Heart right ventricle (tissue), 16 donors: ENCODE measurements at regions not wholly inside any gene's neighbourhood (a gene's known extent, or its start where the extent isn't known, plus 50 kb on each side); places are given as distances from the start of the nearest gene placed in this dataset.

Experiments
- ATAC-seq, 8 donors: fragments of 200-7000 bp; cut with Tn5 transposase; one replicate each; pipeline ENCODE4 v1.9.1; 2020; ENCODE audit warnings: mild to moderate bottlenecking in 8 of 8, moderate library complexity in 8 of 8, moderate number of reproducible peaks in 1 of 8
- DNase-seq, 2 donors: peaks; one replicate each; pipeline ENCODE4 v3.0.0-alpha.2; 2020
- H3K27ac ChIP-seq, 10 donors: fragments of 200-600 bp; sonication (generic) in 2 of 10; one replicate each; pipeline versions ENCODE4 v1.5.0 to v1.8.0; 2020 to 2022; ENCODE audit warnings: mild to moderate bottlenecking in 3 of 10
- H3K27me3 ChIP-seq, 7 donors: fragments of 200-600 bp; one replicate each; pipeline ENCODE4 v1.8.0; 2021 to 2022; ENCODE audit warnings: mild to moderate bottlenecking in 2 of 7
- H3K36me3 ChIP-seq, 9 donors: fragments of 200-600 bp; sonication (generic) in 1 of 9; one replicate each; pipeline versions ENCODE4 v1.5.0 to v1.8.0; 2020 to 2022; ENCODE audit warnings: mild to moderate bottlenecking in 2 of 9
- H3K4me1 ChIP-seq, 9 donors: fragments of 200-600 bp; sonication (generic) in 1 of 9; one replicate each; pipeline versions ENCODE4 v1.5.0 to v1.8.0; 2020 to 2022; ENCODE audit warnings: mild to moderate bottlenecking in 4 of 9
- H3K4me3 ChIP-seq, 10 donors: fragments of 200-600 bp; sonication (generic) in 2 of 10; one replicate each; pipeline versions ENCODE4 v1.5.0 to v1.8.0; 2020 to 2022; ENCODE audit warnings: mild to moderate bottlenecking in 7 of 10, moderate library complexity in 2 of 10
- H3K9me3 ChIP-seq, 11 donors: fragments of 200-600 bp in 10 of 11; sonication (generic) in 2 of 11; one replicate each; pipeline versions ENCODE4 v1.5.0 to v1.8.0; 2013 to 2022; ENCODE audit warnings: mild to moderate bottlenecking in 2 of 11, control low read depth in 1 of 11, moderate library complexity in 1 of 11
- WGBS, 2 donors: extraction: QIAGEN DNeasy Blood & Tissue Kit; methylation state at CpG; one replicate each; pipeline ENCODE4 v1.1.7; 2013; ENCODE audit warnings: inconsistent platforms in 1 of 2; 5-methylcytosine and 5-hydroxymethylcytosine counted together
- intact Hi-C, 10 donors: fragments of 100-400 bp; cut with DNase I; formaldehyde crosslinking; loops; one replicate each; pipeline versions ENCODE4 v1.11.1 to v1.14.2; 2022
- TF ChIP-seq, protein P1 (sequence below), 9 donors: fragments of 200-600 bp; sonication (generic) in 2 of 9; IDR thresholded peaks; one replicate each; pipeline versions ENCODE4 v1.5.0 to v1.8.0; 2021 to 2022; ENCODE audit warnings: antibody characterized with exemption in 9 of 9, mild to moderate bottlenecking in 5 of 9, moderate library complexity in 1 of 9
- donor health status: Arrhythmogenic right ventricular cardiomyopathy.
- donor health status: ischemic (EF 13 %, LVEDD 7.1; RV severe dilation, severe dysfunction).
- donor health status: healthy with polysubstance abuse.
- donor health status: DM: no; HTN: yes; CAD: no.
- donor health status: DM: no; HTN: no; CAD: no.
- donor health status: ischemic (EF 25% LVEDD 6.9; RV normal size, moderate dysfunction).
- donor health status: ischemic (EF 25% LVEDD 5.7; RV mildly dilated, moderate dysfunction).
- donor health status: healthy.
- donor health status: DM: yes; HTN: yes; CAD: no.
- donor health status: Ischemic cardiomyopathy.
- donor health status: ischemic (EF 35%, LVEDD 5.7; RV mildly dilated, moderate dysfunction).
- donor health status: nonischemic (EF 11% LVEDD 7.7; RV severe dilation, severe dysfunction).
- donor health status: DM: yes; HTN: yes; CAD: no.
- donor health status: PGD.
- donor health status: ischemic (EF 29% LVEDD 5.4; RV normal size, mild dysfunction).
- donor health status: nonischemic (EF 23%, LVEDD 6.1; RV moderate dilation, normal function).

DNA sequence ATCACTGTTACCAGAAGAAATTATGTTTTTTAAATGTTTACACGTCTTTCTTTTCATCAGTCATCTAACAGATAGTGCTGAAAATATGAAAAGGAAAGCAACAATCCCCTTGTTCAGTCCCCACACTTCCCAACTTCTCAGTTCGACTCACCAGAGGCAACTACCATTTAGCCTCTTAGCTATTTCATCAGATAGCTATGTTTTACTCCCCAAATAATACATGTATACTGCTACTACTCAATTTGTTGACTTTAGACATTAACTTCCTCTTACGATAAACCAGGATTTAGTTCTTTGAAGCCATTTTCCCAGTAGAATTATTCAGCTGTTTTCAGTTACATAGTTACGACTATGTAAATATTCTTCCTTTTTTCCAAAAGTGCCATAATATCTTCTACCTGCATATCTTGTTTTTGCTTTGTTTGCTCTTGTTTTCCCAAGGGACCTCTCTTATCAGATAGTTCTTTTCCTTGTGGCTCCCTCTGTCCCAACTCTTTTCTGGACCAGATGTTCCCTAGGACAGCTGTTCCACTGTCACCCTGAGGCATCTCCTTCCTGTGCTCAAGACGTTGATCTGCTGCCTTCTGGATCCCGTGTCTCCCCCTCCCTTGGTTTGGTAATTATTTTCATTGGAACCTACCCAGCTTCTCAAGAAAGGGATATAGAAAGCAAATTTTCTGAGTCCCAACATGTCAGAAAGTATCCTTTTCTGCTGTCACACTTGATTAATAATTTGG lies 289.3 kb upstream of the TANK start:
- Histone ChIP-seq H3K9me3 (no peaks in the 10 kb centered on the region), H3K27me3 (no peaks in the 10 kb centered on the region), H3K36me3 (no peaks in the 10 kb centered on the region), H3K4me1 (peaks cover 0 to 23% (median 12%) of the 10 kb centered on the region in 9 donors), H3K4me3 (no peak overlapping the region), H3K27ac (peak overlapping the region in 9 of 10 donors; percentile 7 to 79 (median 62))
- intact Hi-C loops, result loop anchor here in 1 of 10 donors (5.0 kb wide), 1 partner anchor 204 kb away; no protein-coding TSS in a partner anchor
- TF ChIP-seq, protein P1, sequence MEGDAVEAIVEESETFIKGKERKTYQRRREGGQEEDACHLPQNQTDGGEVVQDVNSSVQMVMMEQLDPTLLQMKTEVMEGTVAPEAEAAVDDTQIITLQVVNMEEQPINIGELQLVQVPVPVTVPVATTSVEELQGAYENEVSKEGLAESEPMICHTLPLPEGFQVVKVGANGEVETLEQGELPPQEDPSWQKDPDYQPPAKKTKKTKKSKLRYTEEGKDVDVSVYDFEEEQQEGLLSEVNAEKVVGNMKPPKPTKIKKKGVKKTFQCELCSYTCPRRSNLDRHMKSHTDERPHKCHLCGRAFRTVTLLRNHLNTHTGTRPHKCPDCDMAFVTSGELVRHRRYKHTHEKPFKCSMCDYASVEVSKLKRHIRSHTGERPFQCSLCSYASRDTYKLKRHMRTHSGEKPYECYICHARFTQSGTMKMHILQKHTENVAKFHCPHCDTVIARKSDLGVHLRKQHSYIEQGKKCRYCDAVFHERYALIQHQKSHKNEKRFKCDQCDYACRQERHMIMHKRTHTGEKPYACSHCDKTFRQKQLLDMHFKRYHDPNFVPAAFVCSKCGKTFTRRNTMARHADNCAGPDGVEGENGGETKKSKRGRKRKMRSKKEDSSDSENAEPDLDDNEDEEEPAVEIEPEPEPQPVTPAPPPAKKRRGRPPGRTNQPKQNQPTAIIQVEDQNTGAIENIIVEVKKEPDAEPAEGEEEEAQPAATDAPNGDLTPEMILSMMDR (IDR thresholded peaks at IDR 0.05), result no peak
- ATAC-seq, result peak in 7 of 8 donors; percentile 58 to 78 (median 71)
- WGBS, 2 donors, result 51 to 54% methylated on average over 6 of the region's 6 CpGs
- peak in 1 of 2 donors; percentile 19 for DNase-seq

GRCh38 chr2:160871953-160872352 lies 288.3 kb upstream of the TANK start:
- 96 to 98% methylated on average over 7 of the region's 7 CpGs for WGBS, 2 donors
- H3K27me3 ChIP-seq, result no peaks in the 10 kb centered on the region
- H3K36me3 ChIP-seq, result no peaks in the 10 kb centered on the region
- H3K4me3 ChIP-seq, result no peak overlapping the region
- peaks cover 0 to 23% (median 12%) of the 10 kb centered on the region in 9 donors for H3K4me1 ChIP-seq
- intact Hi-C loops, result loop anchor here in 1 of 10 donors (5.0 kb wide), 1 partner anchor 205 kb away; no protein-coding TSS in a partner anchor
- no peak for ATAC-seq
- H3K9me3 ChIP-seq, result no peaks in the 10 kb centered on the region
- H3K27ac ChIP-seq, result peak overlapping the region in 2 of 10 donors; percentile 31 to 70
- TF ChIP-seq, protein P1 (IDR thresholded peaks at IDR 0.05), result no peak
- DNase-seq, result no peak

DNA sequence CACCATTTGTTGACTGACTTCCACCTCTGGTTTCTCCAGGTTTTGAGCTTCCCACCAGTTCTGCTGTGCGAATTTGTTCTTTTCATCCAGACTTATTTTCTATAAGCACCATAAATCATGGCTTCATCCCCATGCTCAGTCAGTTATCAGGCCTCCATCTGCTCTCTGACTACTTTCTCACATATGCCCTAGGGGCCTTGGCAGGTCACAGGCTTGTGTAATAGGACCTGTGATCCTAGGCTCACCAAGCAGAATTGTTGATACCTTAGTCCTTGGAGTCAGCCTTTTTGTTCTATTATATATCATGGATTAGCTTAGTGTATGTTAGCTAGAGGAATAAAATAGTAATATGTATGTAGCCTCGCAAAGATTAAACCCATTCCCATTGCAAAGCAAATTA lies 284.2 kb upstream of the TANK start:
- ATAC-seq (no peak), DNase-seq (no peak)
- Histone ChIP-seq H3K27ac (no peak overlapping the region), H3K4me1 (peaks cover 0 to 11% (median 6%) of the 10 kb centered on the region in 9 donors), H3K9me3 (no peaks in the 10 kb centered on the region), H3K4me3 (no peak overlapping the region), H3K36me3 (no peaks in the 10 kb centered on the region), H3K27me3 (no peaks in the 10 kb centered on the region)
- 97% methylated on average over 2 of the region's 2 CpGs for WGBS, 2 donors
- TF ChIP-seq, protein P1 (IDR thresholded peaks at IDR 0.05), result no peak
- intact Hi-C loops, result no loop called here

GRCh38 chr2:160876765-160877164 lies 283.5 kb upstream of the TANK start:
- intact Hi-C loops, result no loop called here
- no peak for ATAC-seq

More at GRCh38 chr2:160876765-160877164, 283.5 kb upstream of the TANK start:
- Histone ChIP-seq H3K9me3 (no peaks in the 10 kb centered on the region), H3K36me3 (no peaks in the 10 kb centered on the region), H3K4me3 (no peak overlapping the region), H3K4me1 (peaks cover 0 to 6% (median 0%) of the 10 kb centered on the region in 9 donors), H3K27me3 (no peaks in the 10 kb centered on the region), H3K27ac (no peak overlapping the region)
- 88 to 90% methylated on average over 3 of the region's 3 CpGs for WGBS, 2 donors
- TF ChIP-seq, protein P1 (IDR thresholded peaks at IDR 0.05), result no peak
- DNase-seq, result no peak
